Heart right ventricle (tissue), 16 donors: ENCODE measurements at regions not wholly inside any gene's neighbourhood (a gene's known extent, or its start where the extent isn't known, plus 50 kb on each side); places are given as distances from the start of the nearest gene placed in this dataset.

Experiments
- ATAC-seq, 8 donors: fragments of 200-7000 bp; cut with Tn5 transposase; one replicate each; pipeline ENCODE4 v1.9.1; 2020; ENCODE audit warnings: mild to moderate bottlenecking in 8 of 8, moderate library complexity in 8 of 8, moderate number of reproducible peaks in 1 of 8
- DNase-seq, 2 donors: peaks; one replicate each; pipeline ENCODE4 v3.0.0-alpha.2; 2020
- H3K27ac ChIP-seq, 10 donors: fragments of 200-600 bp; sonication (generic) in 2 of 10; one replicate each; pipeline versions ENCODE4 v1.5.0 to v1.8.0; 2020 to 2022; ENCODE audit warnings: mild to moderate bottlenecking in 3 of 10
- H3K27me3 ChIP-seq, 7 donors: fragments of 200-600 bp; one replicate each; pipeline ENCODE4 v1.8.0; 2021 to 2022; ENCODE audit warnings: mild to moderate bottlenecking in 2 of 7
- H3K36me3 ChIP-seq, 9 donors: fragments of 200-600 bp; sonication (generic) in 1 of 9; one replicate each; pipeline versions ENCODE4 v1.5.0 to v1.8.0; 2020 to 2022; ENCODE audit warnings: mild to moderate bottlenecking in 2 of 9
- H3K4me1 ChIP-seq, 9 donors: fragments of 200-600 bp; sonication (generic) in 1 of 9; one replicate each; pipeline versions ENCODE4 v1.5.0 to v1.8.0; 2020 to 2022; ENCODE audit warnings: mild to moderate bottlenecking in 4 of 9
- H3K4me3 ChIP-seq, 10 donors: fragments of 200-600 bp; sonication (generic) in 2 of 10; one replicate each; pipeline versions ENCODE4 v1.5.0 to v1.8.0; 2020 to 2022; ENCODE audit warnings: mild to moderate bottlenecking in 7 of 10, moderate library complexity in 2 of 10
- H3K9me3 ChIP-seq, 11 donors: fragments of 200-600 bp in 10 of 11; sonication (generic) in 2 of 11; one replicate each; pipeline versions ENCODE4 v1.5.0 to v1.8.0; 2013 to 2022; ENCODE audit warnings: mild to moderate bottlenecking in 2 of 11, control low read depth in 1 of 11, moderate library complexity in 1 of 11
- WGBS, 2 donors: extraction: QIAGEN DNeasy Blood & Tissue Kit; methylation state at CpG; one replicate each; pipeline ENCODE4 v1.1.7; 2013; ENCODE audit warnings: inconsistent platforms in 1 of 2; 5-methylcytosine and 5-hydroxymethylcytosine counted together
- intact Hi-C, 10 donors: fragments of 100-400 bp; cut with DNase I; formaldehyde crosslinking; loops; one replicate each; pipeline versions ENCODE4 v1.11.1 to v1.14.2; 2022
- TF ChIP-seq, protein P1 (sequence below), 9 donors: fragments of 200-600 bp; sonication (generic) in 2 of 9; IDR thresholded peaks; one replicate each; pipeline versions ENCODE4 v1.5.0 to v1.8.0; 2021 to 2022; ENCODE audit warnings: antibody characterized with exemption in 9 of 9, mild to moderate bottlenecking in 5 of 9, moderate library complexity in 1 of 9
- donor health status: Arrhythmogenic right ventricular cardiomyopathy.
- donor health status: ischemic (EF 13 %, LVEDD 7.1; RV severe dilation, severe dysfunction).
- donor health status: healthy with polysubstance abuse.
- donor health status: DM: no; HTN: yes; CAD: no.
- donor health status: DM: no; HTN: no; CAD: no.
- donor health status: ischemic (EF 25% LVEDD 6.9; RV normal size, moderate dysfunction).
- donor health status: ischemic (EF 25% LVEDD 5.7; RV mildly dilated, moderate dysfunction).
- donor health status: healthy.
- donor health status: DM: yes; HTN: yes; CAD: no.
- donor health status: Ischemic cardiomyopathy.
- donor health status: ischemic (EF 35%, LVEDD 5.7; RV mildly dilated, moderate dysfunction).
- donor health status: nonischemic (EF 11% LVEDD 7.7; RV severe dilation, severe dysfunction).
- donor health status: DM: yes; HTN: yes; CAD: no.
- donor health status: PGD.
- donor health status: ischemic (EF 29% LVEDD 5.4; RV normal size, mild dysfunction).
- donor health status: nonischemic (EF 23%, LVEDD 6.1; RV moderate dilation, normal function).

- no peak for ATAC-seq
These were observed 684.6 kb downstream of the DOK5 start for GRCh38 chr20:55160037-55160436.

GRCh38 chr20:55159230-55159629, 683.8 kb downstream of the DOK5 start:
- no peaks in the 10 kb centered on the region for H3K27me3 ChIP-seq
- intact Hi-C loops = no loop called here
- H3K36me3 ChIP-seq = no peaks in the 10 kb centered on the region
- H3K27ac ChIP-seq = no peak overlapping the region
- no peak overlapping the region for H3K4me3 ChIP-seq
- TF ChIP-seq, protein P1, sequence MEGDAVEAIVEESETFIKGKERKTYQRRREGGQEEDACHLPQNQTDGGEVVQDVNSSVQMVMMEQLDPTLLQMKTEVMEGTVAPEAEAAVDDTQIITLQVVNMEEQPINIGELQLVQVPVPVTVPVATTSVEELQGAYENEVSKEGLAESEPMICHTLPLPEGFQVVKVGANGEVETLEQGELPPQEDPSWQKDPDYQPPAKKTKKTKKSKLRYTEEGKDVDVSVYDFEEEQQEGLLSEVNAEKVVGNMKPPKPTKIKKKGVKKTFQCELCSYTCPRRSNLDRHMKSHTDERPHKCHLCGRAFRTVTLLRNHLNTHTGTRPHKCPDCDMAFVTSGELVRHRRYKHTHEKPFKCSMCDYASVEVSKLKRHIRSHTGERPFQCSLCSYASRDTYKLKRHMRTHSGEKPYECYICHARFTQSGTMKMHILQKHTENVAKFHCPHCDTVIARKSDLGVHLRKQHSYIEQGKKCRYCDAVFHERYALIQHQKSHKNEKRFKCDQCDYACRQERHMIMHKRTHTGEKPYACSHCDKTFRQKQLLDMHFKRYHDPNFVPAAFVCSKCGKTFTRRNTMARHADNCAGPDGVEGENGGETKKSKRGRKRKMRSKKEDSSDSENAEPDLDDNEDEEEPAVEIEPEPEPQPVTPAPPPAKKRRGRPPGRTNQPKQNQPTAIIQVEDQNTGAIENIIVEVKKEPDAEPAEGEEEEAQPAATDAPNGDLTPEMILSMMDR (IDR thresholded peaks at IDR 0.05) = no peak
- no peaks in the 10 kb centered on the region for H3K4me1 ChIP-seq
- DNase-seq (no peak), ATAC-seq (no peak)
- peaks cover 0 to 14% (median 0%) of the 10 kb centered on the region in 11 donors for H3K9me3 ChIP-seq
- 77 to 86% methylated on average over 3 of the region's 3 CpGs for WGBS, 2 donors

More at GRCh38 chr20:55160037-55160436, 684.6 kb downstream of the DOK5 start:
- WGBS, 2 donors = 69 to 81% methylated on average over 3 of the region's 3 CpGs
- Histone ChIP-seq H3K4me1 (no peaks in the 10 kb centered on the region), H3K9me3 (peaks cover 0 to 14% (median 0%) of the 10 kb centered on the region in 11 donors), H3K36me3 (no peaks in the 10 kb centered on the region), H3K27ac (no peak overlapping the region), H3K27me3 (no peaks in the 10 kb centered on the region), H3K4me3 (no peak overlapping the region)
- intact Hi-C loops = no loop called here
- TF ChIP-seq, protein P1 (IDR thresholded peaks at IDR 0.05) = no peak
- no peak for DNase-seq

DNA sequence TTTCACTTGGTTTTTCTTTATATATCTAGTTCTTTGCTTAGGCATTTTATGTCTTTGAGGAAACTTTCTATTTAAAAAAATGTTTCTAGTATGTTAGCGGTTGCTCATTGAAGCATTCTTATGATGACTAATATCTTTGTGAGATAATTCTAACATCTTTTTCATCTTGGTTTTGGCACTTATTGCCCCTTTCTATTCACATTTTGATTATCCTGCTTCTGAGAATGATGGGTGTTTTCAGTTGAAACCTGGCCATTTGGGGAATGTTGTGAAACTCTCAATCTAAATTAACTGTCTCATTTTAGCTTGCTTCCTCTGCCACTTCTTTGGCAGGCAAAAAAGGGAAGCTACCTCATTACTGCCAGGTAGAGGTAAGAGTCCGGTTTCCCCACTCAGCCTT, 683.1 kb downstream of the DOK5 start:
- TF ChIP-seq, protein P1 (IDR thresholded peaks at IDR 0.05) = no peak
- DNase-seq = no peak
- Histone ChIP-seq H3K9me3 (peaks cover 0 to 14% (median 0%) of the 10 kb centered on the region in 11 donors), H3K27me3 (no peaks in the 10 kb centered on the region), H3K4me1 (no peaks in the 10 kb centered on the region), H3K36me3 (no peaks in the 10 kb centered on the region), H3K4me3 (no peak overlapping the region), H3K27ac (no peak overlapping the region)
- 89 to 92% methylated on average over 2 of the region's 2 CpGs for WGBS, 2 donors
- intact Hi-C loops = no loop called here
- ATAC-seq = no peak

DNA sequence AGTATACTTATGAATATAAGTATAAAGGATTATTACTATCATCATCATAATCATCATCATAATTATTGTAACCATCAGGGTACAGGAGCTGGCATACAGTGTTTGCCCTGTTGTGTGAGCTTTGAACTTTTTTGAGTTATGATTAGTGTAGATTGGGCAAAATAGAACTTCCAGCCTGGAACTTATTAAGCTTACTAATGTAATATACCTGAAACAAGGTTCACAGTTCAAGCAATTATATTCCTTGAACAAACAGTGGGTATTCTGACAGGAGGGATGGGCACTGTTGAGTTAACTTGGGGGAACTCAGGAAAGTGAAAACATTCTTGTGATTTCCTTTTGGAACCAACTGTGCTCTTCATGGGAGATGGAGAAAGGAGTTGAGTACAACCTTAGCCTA, 680.0 kb downstream of the DOK5 start:
- no peaks in the 10 kb centered on the region for H3K36me3 ChIP-seq
- TF ChIP-seq, protein P1 (IDR thresholded peaks at IDR 0.05) = no peak
- no peaks in the 10 kb centered on the region for H3K4me1 ChIP-seq
- H3K27ac ChIP-seq = no peak overlapping the region
- DNase-seq (no peak), ATAC-seq (no peak)
- no peak overlapping the region for H3K4me3 ChIP-seq
- intact Hi-C loops = no loop called here
- no peaks in the 10 kb centered on the region for H3K27me3 ChIP-seq
- peaks cover 0 to 14% (median 0%) of the 10 kb centered on the region in 11 donors for H3K9me3 ChIP-seq
